Gastrocnemius medialis (tissue), 4 donors: ENCODE measurements at regions not wholly inside any gene's neighbourhood (a gene's known extent, or its start where the extent isn't known, plus 50 kb on each side); places are given as distances from the start of the nearest gene placed in this dataset.

Experiments used
- CTCF ChIP-seq, 5 experiments: fragments of 450-650 bp in 3 of 5; fragments of 200-600 bp in 2 of 5; sonication (generic) in 2 of 5; IDR thresholded peaks in 4 of 5; conservative IDR thresholded peaks in 1 of 5; 1 replicate in 4 of 5; 2 replicates in 1 of 5; pipeline ENCODE4 v1.5.1; 2016 to 2019; ENCODE audit warnings: antibody characterized with exemption in 5 of 5, mild to moderate bottlenecking in 3 of 5, moderate library complexity in 3 of 5
- POLR2A ChIP-seq, 2 donors: fragments of 450-650 bp; IDR thresholded peaks; one replicate each; pipeline ENCODE4 v1.6.1; 2017; ENCODE audit warnings: antibody characterized with exemption in 2 of 2, mild to moderate bottlenecking in 2 of 2, moderate library complexity in 2 of 2

DNA sequence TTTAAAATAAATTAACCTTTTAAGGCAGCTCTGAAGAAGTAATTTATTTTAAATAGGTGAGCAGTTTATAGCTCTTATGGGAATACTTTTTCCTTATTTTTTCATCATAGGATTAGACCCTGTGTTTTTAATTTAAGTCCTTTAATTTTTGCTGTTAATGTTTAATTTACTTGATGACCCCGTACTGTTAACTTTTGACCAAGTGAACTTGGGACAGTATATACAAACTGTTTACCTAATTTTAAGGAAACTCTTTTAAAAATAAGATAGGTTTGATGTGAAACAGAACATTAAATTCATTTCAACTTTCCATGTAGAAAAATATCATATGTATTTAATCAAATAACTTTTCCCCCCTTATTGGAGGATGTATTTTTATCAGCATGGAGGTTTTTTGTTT is 74.4 kb downstream of the KCNRG start:
- TF ChIP-seq POLR2A (IDR thresholded peaks at IDR 0.05) = no peak
- no peak for TF ChIP-seq CTCF (IDR thresholded peaks at IDR 0.05 in 4 of 5, conservative IDR thresholded peaks at IDR 0.05 in 1 of 5)
